ENCODE measurements at regions not wholly inside any gene's neighbourhood (a gene's known extent, or its start where the extent isn't known, plus 50 kb on each side); places are given as distances from the start of the nearest gene placed in this dataset.

GRCh38 chr13:105345131-105345530, 1190.3 kb downstream of the EFNB2 start:
- POLR2A ChIA-PET: no interaction called here
- Histone ChIP-seq H3K4me3 (ENCODE audit: low read depth, low read length) (no peak overlapping the region), H3K4me1 (ENCODE audit: control insufficient read depth, insufficient read depth, low read length) (no peaks in the 10 kb centered on the region), H3K9me3 (ENCODE audit: control insufficient read depth, insufficient read depth, low read depth, low read length) (no peaks in the 10 kb centered on the region), H3K27ac (ENCODE audit: extremely low read depth, low read depth, low read length) (no peak overlapping the region), H3K36me3 (ENCODE audit: control insufficient read depth in 2 of 2, insufficient read depth in 1 of 2, low read length in 2 of 2) (no peaks in the 10 kb centered on the region)
- TF ChIP-seq ZNF239 (tag by site-specific recombination; IDR thresholded peaks at IDR 0.05) (no peak), ZEB2 (tag by site-specific recombination; IDR thresholded peaks at IDR 0.05) (no peak), ZNF530 (tag by site-specific recombination; IDR thresholded peaks at IDR 0.05; ENCODE audit: low read depth) (no peak), OVOL3 (tag by site-specific recombination; IDR thresholded peaks at IDR 0.05) (no peak), ZNF274 (IDR thresholded peaks at IDR 0.05; ENCODE audit: low read length) (no peak), ZNF274 (tag by site-specific recombination; IDR thresholded peaks at IDR 0.05; ENCODE audit: borderline replicate concordance) (no peak), OSR2 (tag by site-specific recombination; IDR thresholded peaks at IDR 0.05) (no peak), ZFP41 (tag by site-specific recombination; IDR thresholded peaks at IDR 0.05; ENCODE audit: borderline replicate concordance) (no peak), ZSCAN23 (tag by site-specific recombination; IDR thresholded peaks at IDR 0.05) (no peak), KLF8 (tag by site-specific recombination; IDR thresholded peaks at IDR 0.05) (no peak), ZNF132 (tag by site-specific recombination; IDR thresholded peaks at IDR 0.05; ENCODE audit: borderline replicate concordance) (no peak), AEBP2 (tag by site-specific recombination; IDR thresholded peaks at IDR 0.05; ENCODE audit: borderline replicate concordance) (no peak), ZNF266 (tag by site-specific recombination; IDR thresholded peaks at IDR 0.05; ENCODE audit: low read depth) (no peak), PATZ1 (tag by site-specific recombination; IDR thresholded peaks at IDR 0.05) (no peak), ZXDB (tag by site-specific recombination; IDR thresholded peaks at IDR 0.05) (no peak), ZNF146 (tag by site-specific recombination; IDR thresholded peaks at IDR 0.05) (no peak)
- CTCF ChIA-PET: interaction anchor here (0.6 kb wide), 1 partner anchor 754 kb away, joined by 3 read pairs; no protein-coding TSS in a partner anchor

GRCh38 chr13:105343134-105343806, 1192.2 kb downstream of the EFNB2 start:
- no peaks in the 10 kb centered on the region for H3K36me3 ChIP-seq (ENCODE audit: control insufficient read depth in 2 of 2, insufficient read depth in 1 of 2, low read length in 2 of 2)
- H3K4me3 ChIP-seq (ENCODE audit: low read depth, low read length): no peak overlapping the region
- no peaks in the 10 kb centered on the region for H3K4me1 ChIP-seq (ENCODE audit: control insufficient read depth, insufficient read depth, low read length)
- CTCF ChIA-PET: interaction anchor here (0.7 kb wide), 1 partner anchor 8 kb away, joined by 3 read pairs; no protein-coding TSS in a partner anchor
- POLR2A ChIA-PET: no interaction called here
- no peak overlapping the region for H3K27ac ChIP-seq (ENCODE audit: extremely low read depth, low read depth, low read length)
- H3K9me3 ChIP-seq (ENCODE audit: control insufficient read depth, insufficient read depth, low read depth, low read length): no peaks in the 10 kb centered on the region
- TF ChIP-seq ZNF530 (tag by site-specific recombination; IDR thresholded peaks at IDR 0.05; ENCODE audit: low read depth) (no peak), ZFHX2 (tag by site-specific recombination; conservative IDR thresholded peaks at IDR 0.05) (no peak), ZNF221 (tag by site-specific recombination; IDR thresholded peaks at IDR 0.05; ENCODE audit: borderline replicate concordance) (no peak), CTCF (tag by site-specific recombination; IDR thresholded peaks at IDR 0.05) (no peak), ZBTB11 (tag by site-specific recombination; conservative IDR thresholded peaks at IDR 0.05; ENCODE audit: low read depth) (no peak), ZBTB44 (tag by site-specific recombination; IDR thresholded peaks at IDR 0.05) (no peak), GLIS1 (tag by site-specific recombination; IDR thresholded peaks at IDR 0.05) (no peak)
